ENCODE measurements at regions not wholly inside any gene's neighbourhood (a gene's known extent, or its start where the extent isn't known, plus 50 kb on each side); places are given as distances from the start of the nearest gene placed in this dataset.
"Not testable (repeated sequence)": the region's sequence is repeated elsewhere in the genome, so short reads cannot be mapped to it uniquely, and the experiment has no call there.

- H3K27ac ChIP-seq (ENCODE audit: low read length), result no peak overlapping the region
- H3K36me3 ChIP-seq (ENCODE audit: control insufficient read depth in 1 of 2, insufficient read depth in 2 of 2, low read length in 2 of 2), result peaks cover 7 to 18% of the 10 kb centered on the region in 2 donors
Observed at GRCh38 chr17:64765191-64765889, 103.2 kb upstream of the SMURF2 start.

GRCh38 chr17:64750891-64751677 is 89.0 kb upstream of the SMURF2 start:
- Histone ChIP-seq H3K27ac (ENCODE audit: low read length) (no peak overlapping the region), H3K4me1 (ENCODE audit: control insufficient read depth in 1 of 2, insufficient read depth in 2 of 2, low read length in 2 of 2) (no peaks in the 10 kb centered on the region), H3K27me3 (ENCODE audit: low read depth, low read length) (no peaks in the 10 kb centered on the region), H3K36me3 (ENCODE audit: control insufficient read depth in 1 of 2, insufficient read depth in 2 of 2, low read length in 2 of 2) (peaks cover 25 to 30% of the 10 kb centered on the region in 2 donors), H3K9me3 (ENCODE audit: control insufficient read depth in 1 of 2, low read length in 2 of 2) (no peaks in the 10 kb centered on the region), H3K4me3 (ENCODE audit: low read depth in 1 of 2, low read length in 2 of 2) (no peak overlapping the region)

More at GRCh38 chr17:64765191-64765889, 103.2 kb upstream of the SMURF2 start:
- Histone ChIP-seq H3K27me3 (ENCODE audit: low read depth, low read length) (no peaks in the 10 kb centered on the region), H3K9me3 (ENCODE audit: control insufficient read depth in 1 of 2, low read length in 2 of 2) (no peaks in the 10 kb centered on the region), H3K4me3 (ENCODE audit: low read depth in 1 of 2, low read length in 2 of 2) (no peak overlapping the region), H3K4me1 (ENCODE audit: control insufficient read depth in 1 of 2, insufficient read depth in 2 of 2, low read length in 2 of 2) (no peaks in the 10 kb centered on the region)

GRCh38 chr17:64750478-64750877 is 88.4 kb upstream of the SMURF2 start:
- Histone ChIP-seq H3K4me1 (ENCODE audit: control insufficient read depth in 1 of 2, insufficient read depth in 2 of 2, low read length in 2 of 2) (no peaks in the 10 kb centered on the region), H3K4me3 (ENCODE audit: low read depth in 1 of 2, low read length in 2 of 2) (no peak overlapping the region), H3K36me3 (ENCODE audit: control insufficient read depth in 1 of 2, insufficient read depth in 2 of 2, low read length in 2 of 2) (peaks cover 22 to 30% of the 10 kb centered on the region in 2 donors), H3K27ac (ENCODE audit: low read length) (no peak overlapping the region), H3K9me3 (ENCODE audit: control insufficient read depth in 1 of 2, low read length in 2 of 2) (no peaks in the 10 kb centered on the region), H3K27me3 (ENCODE audit: low read depth, low read length) (no peaks in the 10 kb centered on the region)

- Histone ChIP-seq H3K27ac (ENCODE audit: low read length) (no peak overlapping the region), H3K4me1 (ENCODE audit: control insufficient read depth in 1 of 2, insufficient read depth in 2 of 2, low read length in 2 of 2) (no peaks in the 10 kb centered on the region), H3K4me3 (ENCODE audit: low read depth in 1 of 2, low read length in 2 of 2) (no peak overlapping the region), H3K36me3 (ENCODE audit: control insufficient read depth in 1 of 2, insufficient read depth in 2 of 2, low read length in 2 of 2) (peaks cover 14 to 23% of the 10 kb centered on the region in 2 donors), H3K27me3 (ENCODE audit: low read depth, low read length) (no peaks in the 10 kb centered on the region), H3K9me3 (ENCODE audit: control insufficient read depth in 1 of 2, low read length in 2 of 2) (no peaks in the 10 kb centered on the region)
Observed at GRCh38 chr17:64749306-64749705, 87.2 kb upstream of the SMURF2 start.

DNA sequence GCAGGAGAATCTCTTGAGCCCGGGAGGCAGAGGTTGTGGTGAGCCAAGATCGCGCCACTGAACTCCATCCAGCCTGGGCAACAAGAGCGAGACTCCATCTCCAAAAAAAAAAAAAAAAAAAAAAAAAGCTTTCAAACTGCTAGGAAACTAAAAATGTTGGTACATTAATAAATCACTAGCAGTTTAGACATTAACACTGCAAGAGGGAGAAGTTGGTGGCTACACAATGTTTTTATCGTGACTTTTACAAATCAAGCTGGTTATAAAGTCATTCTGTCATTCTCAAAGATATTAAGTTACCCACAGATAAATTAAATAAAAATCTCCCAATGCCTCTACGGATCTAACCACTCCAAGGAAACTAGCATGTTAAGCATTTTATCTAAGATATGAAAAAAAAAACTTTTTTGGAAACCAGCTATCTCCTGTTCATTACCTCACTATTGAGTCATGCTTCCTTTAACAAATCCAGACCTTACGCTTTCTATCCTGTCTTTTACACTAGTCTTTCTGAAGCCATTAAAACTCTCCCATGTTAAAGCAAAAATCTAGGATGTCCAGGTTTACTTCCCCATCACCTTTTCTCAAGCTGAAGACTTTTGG is 85.9 kb upstream of the SMURF2 start:
- H3K4me1 ChIP-seq (ENCODE audit: control insufficient read depth in 1 of 2, insufficient read depth in 2 of 2, low read length in 2 of 2), result no peaks in the 10 kb centered on the region
- H3K9me3 ChIP-seq (ENCODE audit: control insufficient read depth in 1 of 2, low read length in 2 of 2), result no peaks in the 10 kb centered on the region
- no peak overlapping the region for H3K27ac ChIP-seq (ENCODE audit: low read length)
- peaks cover 10 to 15% of the 10 kb centered on the region in 2 donors for H3K36me3 ChIP-seq (ENCODE audit: control insufficient read depth in 1 of 2, insufficient read depth in 2 of 2, low read length in 2 of 2)
- no peaks in the 10 kb centered on the region for H3K27me3 ChIP-seq (ENCODE audit: low read depth, low read length)
- no peak overlapping the region for H3K4me3 ChIP-seq (ENCODE audit: low read depth in 1 of 2, low read length in 2 of 2)

- no peak overlapping the region for H3K27ac ChIP-seq (ENCODE audit: low read length)
- no peaks in the 10 kb centered on the region for H3K36me3 ChIP-seq (ENCODE audit: control insufficient read depth in 1 of 2, insufficient read depth in 2 of 2, low read length in 2 of 2)
- H3K4me3 ChIP-seq (ENCODE audit: low read depth in 1 of 2, low read length in 2 of 2), result no peak overlapping the region
- H3K4me1 ChIP-seq (ENCODE audit: control insufficient read depth in 1 of 2, insufficient read depth in 2 of 2, low read length in 2 of 2), result peaks cover 0 to 3% of the 10 kb centered on the region in 2 donors
- no peaks in the 10 kb centered on the region for H3K27me3 ChIP-seq (ENCODE audit: low read depth, low read length)
- no peaks in the 10 kb centered on the region for H3K9me3 ChIP-seq (ENCODE audit: control insufficient read depth in 1 of 2, low read length in 2 of 2)
Observed at GRCh38 chr17:64742326-64742725, 80.2 kb upstream of the SMURF2 start.

- not testable (repeated sequence) for H3K9me3 ChIP-seq (ENCODE audit: control insufficient read depth in 1 of 2, low read length in 2 of 2); H3K27ac ChIP-seq (ENCODE audit: low read length)
Observed at GRCh38 chr17:64741916-64742315, 79.8 kb upstream of the SMURF2 start.

GRCh38 chr17:64741038-64741641 is 79.0 kb upstream of the SMURF2 start:
- Histone ChIP-seq H3K9me3 (ENCODE audit: control insufficient read depth in 1 of 2, low read length in 2 of 2) (no peaks in the 10 kb centered on the region), H3K27ac (ENCODE audit: low read length) (no peak overlapping the region), H3K4me3 (ENCODE audit: low read depth in 1 of 2, low read length in 2 of 2) (no peak overlapping the region)

More at GRCh38 chr17:64741916-64742315, 79.8 kb upstream of the SMURF2 start:
- H3K27me3 ChIP-seq (ENCODE audit: low read depth, low read length); H3K36me3 ChIP-seq (ENCODE audit: control insufficient read depth in 1 of 2, insufficient read depth in 2 of 2, low read length in 2 of 2); H3K4me3 ChIP-seq (ENCODE audit: low read depth in 1 of 2, low read length in 2 of 2); H3K4me1 ChIP-seq (ENCODE audit: control insufficient read depth in 1 of 2, insufficient read depth in 2 of 2, low read length in 2 of 2): not testable (repeated sequence)

DNA sequence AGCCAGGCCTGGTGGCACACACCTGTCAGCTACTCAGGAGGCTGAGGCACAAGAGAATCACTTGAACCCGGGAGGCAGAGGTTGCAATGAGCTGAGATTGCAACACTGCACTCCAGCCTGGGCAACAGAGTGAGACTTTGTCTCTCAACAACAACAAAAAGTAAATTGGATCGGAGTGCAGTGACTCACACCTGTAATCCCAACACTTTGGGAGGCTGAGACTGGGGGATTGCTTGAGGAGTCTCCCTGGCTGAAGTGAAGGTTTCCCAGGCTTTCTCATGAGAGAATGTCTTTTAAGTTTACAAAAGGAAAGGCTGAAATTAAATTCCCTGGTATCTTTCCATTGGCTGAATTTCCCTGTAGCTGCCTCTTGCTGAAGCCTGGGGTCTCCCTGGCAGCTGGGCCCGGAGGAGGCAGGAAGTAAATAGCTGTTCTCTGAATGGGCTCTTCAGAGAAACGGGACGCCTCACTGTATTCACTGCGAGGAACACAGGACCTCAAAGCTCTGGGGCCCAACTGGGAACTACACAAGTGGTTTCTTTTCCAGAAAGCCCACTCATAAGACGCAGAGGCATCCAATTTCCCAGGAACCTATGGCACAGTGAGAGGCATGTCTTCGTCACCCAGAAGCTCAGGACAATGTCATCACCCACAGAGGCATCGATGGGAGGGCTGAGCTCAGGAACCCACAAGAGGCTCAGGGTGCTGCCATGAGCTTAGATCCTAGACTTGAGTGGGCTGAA is 77.4 kb upstream of the SMURF2 start:
- Histone ChIP-seq H3K4me1 (ENCODE audit: control insufficient read depth in 1 of 2, insufficient read depth in 2 of 2, low read length in 2 of 2) (peaks cover 0 to 3% of the 10 kb centered on the region in 2 donors), H3K36me3 (ENCODE audit: control insufficient read depth in 1 of 2, insufficient read depth in 2 of 2, low read length in 2 of 2) (no peaks in the 10 kb centered on the region), H3K27me3 (ENCODE audit: low read depth, low read length) (no peaks in the 10 kb centered on the region), H3K4me3 (ENCODE audit: low read depth in 1 of 2, low read length in 2 of 2) (no peak overlapping the region), H3K27ac (ENCODE audit: low read length) (no peak overlapping the region), H3K9me3 (ENCODE audit: control insufficient read depth in 1 of 2, low read length in 2 of 2) (no peaks in the 10 kb centered on the region)

More at GRCh38 chr17:64741038-64741641, 79.0 kb upstream of the SMURF2 start:
- Histone ChIP-seq H3K36me3 (ENCODE audit: control insufficient read depth in 1 of 2, insufficient read depth in 2 of 2, low read length in 2 of 2) (no peaks in the 10 kb centered on the region), H3K4me1 (ENCODE audit: control insufficient read depth in 1 of 2, insufficient read depth in 2 of 2, low read length in 2 of 2) (peaks cover 0 to 3% of the 10 kb centered on the region in 2 donors), H3K27me3 (ENCODE audit: low read depth, low read length) (no peaks in the 10 kb centered on the region)

- Histone ChIP-seq H3K4me3 (ENCODE audit: low read depth in 1 of 2, low read length in 2 of 2) (no peak overlapping the region), H3K9me3 (ENCODE audit: control insufficient read depth in 1 of 2, low read length in 2 of 2) (no peaks in the 10 kb centered on the region), H3K27ac (ENCODE audit: low read length) (no peak overlapping the region), H3K4me1 (ENCODE audit: control insufficient read depth in 1 of 2, insufficient read depth in 2 of 2, low read length in 2 of 2) (peaks cover 0 to 3% of the 10 kb centered on the region in 2 donors), H3K27me3 (ENCODE audit: low read depth, low read length) (no peaks in the 10 kb centered on the region), H3K36me3 (ENCODE audit: control insufficient read depth in 1 of 2, insufficient read depth in 2 of 2, low read length in 2 of 2) (no peaks in the 10 kb centered on the region)
Observed at GRCh38 chr17:64736804-64737492, 74.8 kb upstream of the SMURF2 start.
